Femur (tissue), 1 donor: ENCODE measurements at regions not wholly inside any gene's neighbourhood (a gene's known extent, or its start where the extent isn't known, plus 50 kb on each side); places are given as distances from the start of the nearest gene placed in this dataset.

Source experiments
- DNase-seq: peaks from one replicate; pipeline ENCODE4 v3.0.0-alpha.2; 2017

- no peak for DNase-seq
Measured at GRCh38 chrX:139106069-139106468, 394.6 kb upstream of the FGF13 start.

- no peak for DNase-seq
Measured at GRCh38 chrX:139094671-139095592, 383.4 kb upstream of the FGF13 start.

- no peak for DNase-seq
Measured at GRCh38 chrX:139093201-139093600, 381.7 kb upstream of the FGF13 start.

- DNase-seq, result no peak
Measured at GRCh38 chrX:139091878-139092277, 380.4 kb upstream of the FGF13 start.

GRCh38 chrX:139091066-139091465, 379.5 kb upstream of the FGF13 start:
- DNase-seq, result peak; percentile 20

- DNase-seq, result no peak
Measured at GRCh38 chrX:139086246-139086645, 374.7 kb upstream of the FGF13 start.

- no peak for DNase-seq
Measured at GRCh38 chrX:139085404-139085803, 373.9 kb upstream of the FGF13 start.

GRCh38 chrX:139083191-139083590, 371.7 kb upstream of the FGF13 start:
- no peak for DNase-seq

- DNase-seq, result no peak
Measured at GRCh38 chrX:139081965-139082364, 370.4 kb upstream of the FGF13 start.

GRCh38 chrX:139079789-139080188, 368.3 kb upstream of the FGF13 start:
- no peak for DNase-seq

- DNase-seq, result no peak
Measured at GRCh38 chrX:139078761-139079280, 367.3 kb upstream of the FGF13 start.

- no peak for DNase-seq
Measured at GRCh38 chrX:139078342-139078741, 366.8 kb upstream of the FGF13 start.

GRCh38 chrX:139077281-139078250, 366.0 kb upstream of the FGF13 start:
- no peak for DNase-seq

GRCh38 chrX:139063364-139063763, 351.8 kb upstream of the FGF13 start:
- no peak for DNase-seq

- no peak for DNase-seq
Measured at GRCh38 chrX:139058831-139059495, 347.4 kb upstream of the FGF13 start.

GRCh38 chrX:139052461-139052860, 340.9 kb upstream of the FGF13 start:
- DNase-seq, result no peak

GRCh38 chrX:139049465-139049864, 337.9 kb upstream of the FGF13 start:
- DNase-seq, result no peak

GRCh38 chrX:139044680-139045079, 333.2 kb upstream of the FGF13 start:
- DNase-seq, result no peak

GRCh38 chrX:139039041-139039440, 327.5 kb upstream of the FGF13 start:
- DNase-seq, result no peak

GRCh38 chrX:139026811-139027210, 315.3 kb upstream of the FGF13 start:
- DNase-seq, result no peak

GRCh38 chrX:139026406-139026805, 314.9 kb upstream of the FGF13 start:
- DNase-seq, result no peak

- DNase-seq, result no peak
Measured at GRCh38 chrX:139025816-139026215, 314.3 kb upstream of the FGF13 start.

GRCh38 chrX:139023531-139023930, 312.0 kb upstream of the FGF13 start:
- DNase-seq, result no peak
